Left ventricle myocardium inferior (tissue), 1 donor: ENCODE measurements at regions not wholly inside any gene's neighbourhood (a gene's known extent, or its start where the extent isn't known, plus 50 kb on each side); places are given as distances from the start of the nearest gene placed in this dataset.
A peak's percentile ranks its signal among the peaks of the same experiment; 100 is the strongest.

ENCODE experiments used
- DNase-seq: peaks from one replicate; pipeline ENCODE4 v3.0.0-alpha.2; 2020
- H3K27ac ChIP-seq: fragments of 200-600 bp; replicated peaks from 2 replicates; pipeline ENCODE4 v1.8.0; 2021
- H3K27me3 ChIP-seq: fragments of 200-600 bp; 2 replicates; pipeline ENCODE4 v1.8.0; 2021; ENCODE audit warnings: low read depth
- H3K36me3 ChIP-seq: fragments of 200-600 bp; 2 replicates; pipeline ENCODE4 v1.8.0; 2021
- H3K4me1 ChIP-seq: fragments of 200-600 bp; 2 replicates; pipeline ENCODE4 v1.8.0; 2021
- H3K4me3 ChIP-seq: fragments of 200-600 bp; 2 replicates; pipeline ENCODE4 v1.8.0; 2021; ENCODE audit warnings: mild to moderate bottlenecking, moderate library complexity
- H3K9me3 ChIP-seq: fragments of 200-600 bp; replicated peaks from 2 replicates; pipeline ENCODE4 v1.8.0; 2021
- CTCF ChIP-seq: fragments of 200-600 bp; IDR thresholded peaks from 2 replicates; pipeline ENCODE4 v1.8.0; 2021; ENCODE audit warnings: antibody characterized with exemption, mild to moderate bottlenecking, borderline replicate concordance
- intact Hi-C: fragments of 100-400 bp; cut with micrococcal nuclease; formaldehyde crosslinking; loops from one replicate; pipeline ENCODE4 v1.11.0; 2022
- donor health status: DM: no; HTN: yes; CAD: no; lungs with severe emphysema.

DNA sequence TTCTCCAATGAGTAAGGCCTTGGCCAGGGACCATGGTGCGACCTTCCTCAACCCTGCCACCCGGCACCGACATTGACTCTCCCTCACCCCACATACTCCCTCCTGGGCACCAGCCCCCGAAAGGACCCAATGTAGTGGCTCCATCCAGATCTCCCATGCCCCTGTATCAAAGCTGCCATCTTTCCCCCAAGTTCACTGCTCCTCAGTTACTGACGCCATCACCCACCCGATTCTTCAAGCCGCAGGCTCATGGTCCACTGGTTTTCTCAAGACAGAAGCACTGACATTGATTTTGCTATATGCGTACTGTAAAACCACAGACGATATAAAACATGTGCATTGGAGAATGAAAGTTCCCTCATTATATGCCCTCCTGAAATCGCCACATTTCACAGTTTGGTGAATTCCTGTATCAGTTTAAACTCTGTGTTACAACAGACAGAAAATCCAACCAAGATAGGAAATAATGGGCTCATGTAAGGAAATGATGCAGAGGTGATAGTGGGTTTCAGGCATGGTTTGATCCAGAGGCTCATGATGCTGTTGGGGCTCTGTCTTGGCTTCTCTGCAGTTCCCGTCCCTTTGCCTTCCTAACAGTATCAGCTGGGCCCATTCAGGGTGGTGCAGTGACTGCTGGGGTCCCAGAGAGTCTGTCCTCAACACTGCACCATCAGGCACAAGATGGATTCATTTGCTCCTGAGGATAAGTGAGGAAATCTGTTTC lies 207.3 kb upstream of the IER5L start:
- Histone ChIP-seq H3K27me3 (no peaks in the 10 kb centered on the region), H3K9me3 (no peaks in the 10 kb centered on the region), H3K4me1 (peaks cover 21% of the 10 kb centered on the region), H3K36me3 (no peaks in the 10 kb centered on the region), H3K4me3 (no peak overlapping the region), H3K27ac (no peak overlapping the region)
- DNase-seq, result no peak
- TF ChIP-seq CTCF, result no peak
- intact Hi-C loops, result no loop called here

GRCh38 chr9:129384491-129385210 lies 206.6 kb upstream of the IER5L start:
- H3K4me1 ChIP-seq, result peaks cover 21% of the 10 kb centered on the region
- H3K9me3 ChIP-seq, result no peaks in the 10 kb centered on the region
- H3K27ac ChIP-seq, result peak overlapping the region; percentile 94
- intact Hi-C loops, result no loop called here
- no peaks in the 10 kb centered on the region for H3K36me3 ChIP-seq
- TF ChIP-seq CTCF, result no peak
- no peaks in the 10 kb centered on the region for H3K27me3 ChIP-seq
- no peak for DNase-seq
- peak overlapping the region; percentile 75 for H3K4me3 ChIP-seq

- H3K4me1 ChIP-seq, result peaks cover 21% of the 10 kb centered on the region
- intact Hi-C loops, result no loop called here
- H3K4me3 ChIP-seq, result peak overlapping the region; percentile 75
- no peaks in the 10 kb centered on the region for H3K27me3 ChIP-seq
- peak overlapping the region; percentile 94 for H3K27ac ChIP-seq
- H3K36me3 ChIP-seq, result no peaks in the 10 kb centered on the region
- peak; percentile 88 for DNase-seq
- TF ChIP-seq CTCF, result peak; percentile 33
- H3K9me3 ChIP-seq, result no peaks in the 10 kb centered on the region
These were observed 205.8 kb upstream of the IER5L start for GRCh38 chr9:129383561-129384490.

GRCh38 chr9:129383019-129383560 lies 205.0 kb upstream of the IER5L start:
- Histone ChIP-seq H3K36me3 (no peaks in the 10 kb centered on the region), H3K9me3 (no peaks in the 10 kb centered on the region), H3K27ac (peak overlapping the region; percentile 94), H3K4me1 (peaks cover 21% of the 10 kb centered on the region), H3K27me3 (no peaks in the 10 kb centered on the region), H3K4me3 (peak overlapping the region; percentile 75)
- intact Hi-C loops, result no loop called here
- TF ChIP-seq CTCF, result no peak
- DNase-seq, result peak; percentile 53
